GM12872 (cell line): ENCODE measurements at regions not wholly inside any gene's neighbourhood (a gene's known extent, or its start where the extent isn't known, plus 50 kb on each side); places are given as distances from the start of the nearest gene placed in this dataset.

Source experiments
- CTCF ChIP-seq: IDR thresholded peaks from 3 replicates; pipeline ENCODE4 v1.5.1; 2011; ENCODE audit warnings: low read depth, mild to moderate bottlenecking, low read length, moderate library complexity; ENCODE audit not compliant: insufficient read depth

GRCh38 chr5:114924769-114925168, 244.9 kb downstream of the TRIM36 start:
- TF ChIP-seq CTCF: no peak

GRCh38 chr5:114912189-114912920, 257.4 kb downstream of the TRIM36 start:
- no peak for TF ChIP-seq CTCF

- no peak for TF ChIP-seq CTCF
Observed at GRCh38 chr5:114910727-114911126, 259.0 kb downstream of the TRIM36 start.

GRCh38 chr5:114909424-114909823, 260.3 kb downstream of the TRIM36 start:
- TF ChIP-seq CTCF: no peak

GRCh38 chr5:114903767-114904166, 265.9 kb downstream of the TRIM36 start:
- no peak for TF ChIP-seq CTCF

- TF ChIP-seq CTCF: no peak
Observed at GRCh38 chr5:114898602-114899001, 271.1 kb downstream of the TRIM36 start.

GRCh38 chr5:114883675-114884074, 286.0 kb downstream of the TRIM36 start:
- TF ChIP-seq CTCF: no peak
